IMR-90 (cell line): ENCODE measurements at regions not wholly inside any gene's neighbourhood (a gene's known extent, or its start where the extent isn't known, plus 50 kb on each side); places are given as distances from the start of the nearest gene placed in this dataset.

Experiments
- ATAC-seq: fragments of 200-7000 bp; cut with Tn5 transposase; 2 replicates; pipeline ENCODE4 v1.9.1; 2020; ENCODE audit warnings: low read depth, mild to moderate bottlenecking, moderate library complexity
- BruUV-seq: library from RNA; stranded (reverse); fragments of 400-500 nt; replicated peaks from 2 replicates; lab custom pipeline; 2021; lab: Mats Ljungman, UMichigan
- CTCF ChIA-PET: fragments of 300-600 bp; formaldehyde crosslinking; extraction: SDS; loops from one replicate; lab custom pipeline; 2021; ENCODE audit warnings: antibody characterized with exemption; lab: Yijun Ruan, JAX
- POLR2A ChIA-PET: fragments of 300-600 bp; sonication (Branson Sonifier 250); formaldehyde crosslinking; loops from one replicate; lab custom pipeline; 2022; ENCODE audit warnings: antibody characterized with exemption; ENCODE audit not compliant: unreplicated experiment; lab: Charles Lee
- DNase-seq: peaks from one replicate; pipeline ENCODE4 v3.0.0; 2013
- H2AFZ ChIP-seq: replicated peaks from 2 replicates; pipeline ENCODE3; 2013; ENCODE audit warnings: low read length, mild to moderate bottlenecking; ENCODE audit not compliant: poor library complexity
- H2AK5ac ChIP-seq: 2 replicates; pipeline ENCODE4 v1.6.1; 2013; ENCODE audit warnings: low read depth, low read length, inconsistent platforms
- H2AK9ac ChIP-seq: replicated peaks from 2 replicates; pipeline ENCODE3; 2013; ENCODE audit warnings: mild to moderate bottlenecking, low read depth, low read length, moderate library complexity; ENCODE audit not compliant: poor library complexity
- H2BK120ac ChIP-seq: 2 replicates; pipeline ENCODE4 v1.6.1; 2013; ENCODE audit warnings: low read depth, low read length, inconsistent platforms
- H2BK15ac ChIP-seq: 3 replicates; pipeline ENCODE4 v1.6.1; 2013; ENCODE audit warnings: low read depth, low read length, inconsistent platforms
- H2BK20ac ChIP-seq: 2 replicates; pipeline ENCODE4 v1.6.1; 2013; ENCODE audit warnings: low read depth, mild to moderate bottlenecking, inconsistent platforms, low read length, moderate library complexity
- H2BK5ac ChIP-seq: 2 replicates; pipeline ENCODE4 v1.6.1; 2013; ENCODE audit warnings: mild to moderate bottlenecking, low read depth, low read length, inconsistent platforms; ENCODE audit not compliant: poor library complexity, severe bottlenecking
- H3K14ac ChIP-seq: replicated peaks from 2 replicates; pipeline ENCODE4 v1.6.1; 2013; ENCODE audit warnings: low read depth, low read length, inconsistent platforms
- H3K18ac ChIP-seq: 2 replicates; pipeline ENCODE4 v1.6.1; 2013; ENCODE audit warnings: low read depth, low read length, control low read depth
- H3K23ac ChIP-seq: 2 replicates; pipeline ENCODE4 v1.6.1; 2013; ENCODE audit warnings: low read depth, low read length, inconsistent platforms
- H3K27ac ChIP-seq: 2 replicates; pipeline ENCODE4 v1.5.1; 2013; ENCODE audit warnings: mild to moderate bottlenecking, control low read depth, low read length; ENCODE audit not compliant: insufficient read depth
- H3K27me3 ChIP-seq: 2 replicates; pipeline ENCODE4 v1.6.1; 2013; ENCODE audit warnings: low read length; ENCODE audit not compliant: control insufficient read depth, insufficient read depth
- H3K36me3 ChIP-seq: 2 replicates; pipeline ENCODE4 v1.6.1; 2013; ENCODE audit warnings: low read length, mixed read lengths; ENCODE audit not compliant: control insufficient read depth, insufficient read depth
- H3K4ac ChIP-seq: 2 replicates; pipeline ENCODE4 v1.6.1; 2013; ENCODE audit warnings: low read depth, low read length, inconsistent platforms
- H3K4me1 ChIP-seq: 2 replicates; pipeline ENCODE4 v1.6.1; 2013; ENCODE audit warnings: low read length, mixed read lengths; ENCODE audit not compliant: control insufficient read depth, insufficient read depth
- H3K4me2 ChIP-seq: 2 replicates; pipeline ENCODE4 v1.6.1; 2013; ENCODE audit warnings: low read depth, mild to moderate bottlenecking, control low read depth, low read length, moderate library complexity
- H3K4me3 ChIP-seq: 2 replicates; pipeline ENCODE4 v1.5.1; 2013; ENCODE audit warnings: low read depth, mild to moderate bottlenecking, control low read depth, low read length, moderate library complexity; ENCODE audit not compliant: insufficient read depth
- H3K56ac ChIP-seq: 2 replicates; pipeline ENCODE4 v1.6.1; 2013; ENCODE audit warnings: low read length, inconsistent platforms; ENCODE audit not compliant: insufficient read depth; ENCODE audit errors: extremely low read depth
- H3K79me1 ChIP-seq, 2 experiments: 2 replicates each; pipeline ENCODE4 v1.6.1; 2013; ENCODE audit warnings: low read length in 2 of 2, inconsistent platforms in 1 of 2, low read depth in 1 of 2
- H3K9ac ChIP-seq: 2 replicates; pipeline ENCODE4 v1.6.1; 2013; ENCODE audit warnings: low read depth, low read length, control low read depth
- H3K9me1 ChIP-seq: 2 replicates; pipeline ENCODE4 v1.6.1; 2013; ENCODE audit warnings: low read length, inconsistent platforms; ENCODE audit not compliant: insufficient read depth
- H3K9me3 ChIP-seq: 2 replicates; pipeline ENCODE4 v1.6.1; 2013; ENCODE audit warnings: low read length; ENCODE audit not compliant: control insufficient read depth, insufficient read depth
- H4K20me1 ChIP-seq: 2 replicates; pipeline ENCODE4 v1.6.1; 2013; ENCODE audit warnings: low read length, inconsistent platforms; ENCODE audit not compliant: insufficient read depth
- H4K5ac ChIP-seq: 2 replicates; pipeline ENCODE4 v1.6.1; 2013; ENCODE audit warnings: mild to moderate bottlenecking, low read depth, low read length, control low read depth
- H4K8ac ChIP-seq, 2 experiments: 2 replicates each; pipeline ENCODE4 v1.6.1; 2013; ENCODE audit warnings: low read depth in 2 of 2, low read length in 2 of 2, control low read depth in 1 of 2, inconsistent platforms in 1 of 2
- H4K91ac ChIP-seq: 2 replicates; pipeline ENCODE4 v1.6.1; 2013; ENCODE audit warnings: low read depth, low read length, inconsistent platforms; ENCODE audit not compliant: insufficient read depth
- BHLHE40 ChIP-seq: fragments of 150-350 bp; IDR thresholded peaks from 2 replicates; pipeline ENCODE4 v1.6.1; 2016; ENCODE audit warnings: mild to moderate bottlenecking, low read depth, low read length
- WGBS, 2 experiments: methylation state at CpG; one replicate each; pipeline versions ENCODE4 v1.1.5 to v1.1.7; 2013; ENCODE audit warnings: missing lambda C conversion rate in 2 of 2; ENCODE audit not compliant: insufficient read length in 1 of 2; ENCODE audit errors: extremely low coverage in 2 of 2; 5-methylcytosine and 5-hydroxymethylcytosine counted together
- dilution Hi-C: fragments of 300-500 bp; cut with HindIII; formaldehyde crosslinking; loops from one replicate; pipeline ENCODE4 v1.14.3; 2018; ENCODE audit warnings: low sequenced_read_pairs; ENCODE audit not compliant: unreplicated experiment
- in situ Hi-C: fragments of 300-500 bp; cut with MboI; formaldehyde crosslinking; loops from 3 replicates; pipeline ENCODE4 v1.14.3; 2019; ENCODE audit warnings: low sequenced_read_pairs, inconsistent platforms, mixed read lengths
- intact Hi-C: fragments of 100-400 bp; cut with micrococcal nuclease; formaldehyde crosslinking; loops from 2 replicates; pipeline ENCODE4 v1.10.0; 2022

GRCh38 chr9:116002181-116002580, 151.4 kb upstream of the PAPPA start:
- dilution Hi-C loops = no loop called here
- H2BK120ac ChIP-seq = peak overlapping the region; percentile 21; the same call in 1 of the 2 replicates
- H3K4me2 ChIP-seq = no peak overlapping the region
- no peak for ATAC-seq
- H2BK15ac ChIP-seq = no peak overlapping the region; the same call in 2 of the 3 replicates
- H3K14ac ChIP-seq = no peak overlapping the region
- POLR2A ChIA-PET = no interaction called here
- WGBS, 2 experiments = no CpG with 5 or more reads among the region's 5 CpGs
- H3K9me1 ChIP-seq = peaks cover 5% of the 10 kb centered on the region
- no peaks in the 10 kb centered on the region for H4K20me1 ChIP-seq
- no peak overlapping the region for H3K56ac ChIP-seq
- peaks cover 13% of the 10 kb centered on the region for H3K4me1 ChIP-seq
- no peaks in the 10 kb centered on the region for H3K79me1 ChIP-seq
- H2BK20ac ChIP-seq = peak overlapping the region; percentile 46; the same call in 1 of the 2 replicates
- no peak for TF ChIP-seq BHLHE40
- no peak overlapping the region for H2AK5ac ChIP-seq
- no peak overlapping the region; the same call in 1 of the 2 replicates for H4K5ac ChIP-seq
- CTCF ChIA-PET = no interaction called here
- H2AFZ ChIP-seq = no peak overlapping the region
- no peak for DNase-seq
- H3K4me3 ChIP-seq = no peak overlapping the region
- no peak overlapping the region for H3K4ac ChIP-seq
- no peak overlapping the region for H2AK9ac ChIP-seq
- H3K27ac ChIP-seq = no peak overlapping the region
- H4K8ac ChIP-seq = no peak overlapping the region
- no TSS peak for BruUV-seq
- H3K27me3 ChIP-seq = no peaks in the 10 kb centered on the region
- in situ Hi-C loops = loop anchor here (10.0 kb wide), 1 partner anchor 57 kb away; no protein-coding TSS in a partner anchor
- H3K9ac ChIP-seq = no peak overlapping the region
- no peak overlapping the region for H4K91ac ChIP-seq
- no peak overlapping the region for H3K23ac ChIP-seq
- H3K36me3 ChIP-seq = no peaks in the 10 kb centered on the region
- intact Hi-C loops = no loop called here
- peak overlapping the region; percentile 31; the same call in 1 of the 2 replicates for H3K18ac ChIP-seq
- H3K9me3 ChIP-seq = no peaks in the 10 kb centered on the region
- no peak overlapping the region for H2BK5ac ChIP-seq
